Fibroblast of villous mesenchyme (primary cell): ENCODE measurements at regions not wholly inside any gene's neighbourhood (a gene's known extent, or its start where the extent isn't known, plus 50 kb on each side); places are given as distances from the start of the nearest gene placed in this dataset.
"Not testable (repeated sequence)": the region's sequence is repeated elsewhere in the genome, so short reads cannot be mapped to it uniquely, and the experiment has no call there.

Experiments
- DNase-seq: peaks from one replicate; pipeline ENCODE4 v3.0.0-alpha.2; 2010; ENCODE audit warnings: low read depth
- H3K4me3 ChIP-seq: 2 replicates; pipeline ENCODE4 v1.5.1; 2011; ENCODE audit warnings: low read depth, mild to moderate bottlenecking, low read length
- CTCF ChIP-seq: IDR thresholded peaks from 2 replicates; pipeline ENCODE4 v1.5.1; 2012; ENCODE audit warnings: low read depth, mild to moderate bottlenecking, low read length; ENCODE audit not compliant: insufficient read depth

DNA sequence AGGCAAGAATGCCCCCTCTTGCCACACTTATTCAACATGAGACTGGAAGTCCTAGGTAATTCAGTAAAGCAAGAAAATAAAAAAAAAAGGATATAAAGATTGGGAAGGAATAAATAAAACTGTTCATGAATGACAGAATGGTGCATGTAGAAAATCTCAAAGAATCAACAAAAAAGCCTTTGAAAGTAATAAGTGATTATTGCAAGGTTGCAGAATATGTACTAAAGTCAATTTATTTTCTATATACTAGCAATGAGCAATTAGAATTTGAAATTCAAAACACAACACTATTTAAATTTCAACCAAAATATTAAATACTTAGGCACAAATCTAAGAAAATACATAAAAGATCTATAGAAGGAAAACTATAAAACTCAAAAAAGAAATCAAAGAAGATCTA is 58.6 kb downstream of the MAGEA10 start:
- no peak for DNase-seq
- no peak for TF ChIP-seq CTCF
- H3K4me3 ChIP-seq: no peak overlapping the region

GRCh38 chrX:152074163-152074562 is 64.2 kb downstream of the MAGEA10 start:
- H3K4me3 ChIP-seq: no peak overlapping the region
- no peak for TF ChIP-seq CTCF
- DNase-seq: no peak

- TF ChIP-seq CTCF: no peak
These were observed 66.1 kb downstream of the MAGEA10 start for GRCh38 chrX:152072236-152072635.

DNA sequence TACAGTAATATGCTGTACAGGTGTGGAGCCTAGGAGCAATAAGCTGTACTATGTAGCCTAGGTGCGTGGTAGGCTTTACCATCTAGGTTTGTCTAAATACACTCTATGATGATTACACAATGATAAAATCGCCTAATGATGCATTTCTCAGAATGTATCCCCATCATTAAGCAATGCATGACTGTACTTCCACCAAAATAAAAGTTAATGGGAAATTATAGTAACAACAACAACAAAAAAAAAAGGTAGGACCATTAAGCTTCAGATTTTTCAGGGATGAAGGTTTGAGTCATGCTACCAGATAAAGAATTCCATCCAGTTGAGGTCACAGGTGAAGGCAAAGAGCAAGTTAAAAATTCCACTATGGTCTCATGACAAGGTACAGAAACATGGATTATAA is 68.2 kb downstream of the MAGEA10 start:
- TF ChIP-seq CTCF: no peak
- no peak overlapping the region for H3K4me3 ChIP-seq
- DNase-seq: no peak

More at GRCh38 chrX:152072236-152072635, 66.1 kb downstream of the MAGEA10 start:
- peak; percentile 47 for DNase-seq
- H3K4me3 ChIP-seq: no peak overlapping the region

GRCh38 chrX:152061557-152061956 is 76.8 kb downstream of the MAGEA10 start:
- TF ChIP-seq CTCF: no peak
- DNase-seq: no peak
- no peak overlapping the region for H3K4me3 ChIP-seq

DNA sequence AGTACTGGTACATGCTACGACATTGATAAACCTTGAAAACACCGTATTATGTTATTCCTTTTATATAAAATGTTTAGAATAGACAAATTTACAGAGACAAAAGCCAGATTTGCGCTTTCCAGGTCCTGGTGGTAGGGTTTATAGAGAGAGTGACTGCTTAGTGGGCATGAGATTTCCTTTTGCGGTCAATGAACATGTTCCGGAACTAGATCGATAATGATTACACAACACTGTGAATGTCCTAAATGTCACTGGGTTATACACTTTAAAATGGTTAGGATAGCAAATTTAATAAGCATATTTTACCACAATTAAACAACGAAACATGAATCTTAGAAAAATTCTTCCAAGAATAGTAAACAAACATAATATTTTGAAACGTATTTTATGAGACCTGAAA is 77.3 kb downstream of the MAGEA10 start:
- no peak for DNase-seq
- H3K4me3 ChIP-seq: no peak overlapping the region
- no peak for TF ChIP-seq CTCF

DNA sequence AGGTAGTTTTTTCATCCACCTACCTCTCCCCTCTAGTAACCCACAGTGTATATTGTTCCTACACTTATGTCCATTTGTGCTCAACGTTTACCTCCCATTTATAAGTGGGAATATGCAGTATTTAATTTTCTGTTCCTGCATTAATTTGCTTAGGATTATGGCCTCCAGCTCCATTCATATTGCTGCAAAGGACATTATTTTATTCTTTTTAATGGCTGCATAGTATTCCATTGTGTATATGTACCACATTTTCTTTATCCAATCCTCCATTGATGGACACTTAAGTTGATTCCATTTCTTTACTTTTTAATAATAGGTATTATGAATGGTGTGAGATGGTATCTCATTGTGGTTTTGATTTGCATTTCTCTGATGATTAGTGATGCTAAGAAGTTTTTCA is 76.1 kb upstream of the GABRE start:
- not testable (repeated sequence) for H3K4me3 ChIP-seq, DNase-seq
